ENCODE measurements at regions not wholly inside any gene's neighbourhood (a gene's known extent, or its start where the extent isn't known, plus 50 kb on each side); places are given as distances from the start of the nearest gene placed in this dataset.

DNA sequence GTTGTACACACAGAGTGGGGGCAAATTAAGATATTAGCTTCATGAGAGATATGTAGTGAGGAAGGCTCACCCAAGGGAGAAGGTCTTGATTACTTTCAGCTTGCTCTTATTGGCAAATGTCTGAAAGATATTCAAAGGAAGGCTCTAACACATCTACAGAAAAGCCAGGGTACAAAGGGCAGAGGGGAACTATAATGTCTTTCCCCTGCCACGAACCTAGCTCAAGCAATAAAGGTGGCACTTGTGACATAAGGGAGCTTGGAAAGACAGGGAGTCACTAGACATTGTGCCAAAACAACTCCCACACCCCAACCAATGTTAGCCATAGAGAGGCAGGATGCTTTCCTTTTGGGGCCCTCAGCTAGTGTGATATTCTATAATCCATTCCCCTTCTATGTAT lies 52.2 kb upstream of the SOX9 start:
- DNase-seq, result no peak

DNA sequence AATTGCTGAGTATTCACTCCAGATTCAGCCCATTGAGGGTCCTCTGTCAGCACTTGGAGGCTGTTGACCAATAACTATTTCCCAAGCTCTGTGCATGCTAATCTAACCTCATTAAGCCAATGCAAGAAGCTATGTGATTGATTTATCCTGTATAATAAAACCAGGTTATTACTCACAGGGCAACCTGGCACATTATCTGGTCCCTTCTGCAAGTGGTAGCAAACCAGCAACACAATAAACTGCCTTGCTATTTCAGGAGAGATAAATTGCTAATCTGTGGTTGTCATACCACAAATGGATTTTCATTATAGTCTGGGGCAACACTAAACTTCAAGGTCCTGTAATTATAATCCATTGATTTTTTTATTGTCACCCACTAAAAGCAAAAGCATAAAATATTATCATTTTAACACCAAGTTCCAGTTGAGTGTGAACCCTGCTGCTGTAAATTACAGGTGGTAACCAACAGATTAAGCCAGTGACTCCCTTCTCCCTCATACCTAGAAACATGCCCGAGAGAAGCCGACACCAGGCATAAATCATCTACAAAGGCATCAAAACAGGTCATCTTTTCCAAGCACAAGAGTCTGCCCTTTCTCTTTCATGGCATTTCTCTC lies 51.1 kb upstream of the SOX9 start:
- DNase-seq, result no peak
